ENCODE measurements at regions not wholly inside any gene's neighbourhood (a gene's known extent, or its start where the extent isn't known, plus 50 kb on each side); places are given as distances from the start of the nearest gene placed in this dataset.

GRCh38 chr5:7047511-7048261 is 334.5 kb downstream of the TENT4A start:
- Histone ChIP-seq H3K9ac (replicated peaks in 1 of 4; ENCODE audit: extremely low read depth in 1 of 4, low read depth in 3 of 4, low read length in 3 of 4) (no peak overlapping the region), H4K91ac (replicated peaks; ENCODE audit: insufficient read length, low read length) (no peak overlapping the region), H3K4me1 (replicated peaks in 1 of 4; ENCODE audit: control insufficient read depth in 3 of 4, insufficient read depth in 4 of 4, low read length in 3 of 4) (no peaks in the 10 kb centered on the region), H2BK5ac (ENCODE audit: low read depth, low read length) (no peak overlapping the region), H2BK20ac (ENCODE audit: low read length) (no peak overlapping the region), H2BK15ac (ENCODE audit: low read length) (no peak overlapping the region), H4K8ac (ENCODE audit: extremely low read depth, insufficient read depth, low read length) (no peak overlapping the region), H2AFZ (ENCODE audit: low read length) (no peak overlapping the region), H4K5ac (ENCODE audit: insufficient read length, low read depth, low read length) (no peak overlapping the region), H3K9me3 (ENCODE audit: insufficient read depth in 2 of 2, low read depth in 1 of 2, low read length in 1 of 2) (no peaks in the 10 kb centered on the region), H2AK5ac (ENCODE audit: low read depth, low read length) (no peak overlapping the region), H3K27ac (ENCODE audit: low read depth, low read length) (no peak overlapping the region), H3K36me3 (ENCODE audit: control insufficient read depth in 2 of 4, insufficient read depth in 4 of 4, low read length in 3 of 4) (no peaks in the 10 kb centered on the region), H2BK120ac (replicated peaks; ENCODE audit: low read depth, low read length) (no peak overlapping the region), H2BK12ac (ENCODE audit: low read depth, low read length) (no peak overlapping the region), H3K79me1 (ENCODE audit: low read depth, low read length) (no peaks in the 10 kb centered on the region), H3K4me2 (ENCODE audit: insufficient read depth in 1 of 2, low read depth in 2 of 2, low read length in 2 of 2) (no peak overlapping the region), H3K23me2 (ENCODE audit: low read depth, low read length) (no peaks in the 10 kb centered on the region), H3K27me3 (replicated peaks in 1 of 4; ENCODE audit: control insufficient read depth in 3 of 4, extremely low read depth in 1 of 4, insufficient read depth in 3 of 4, low read length in 3 of 4) (no peaks in the 10 kb centered on the region), H3K79me2 (ENCODE audit: control insufficient read depth in 1 of 2, insufficient read depth in 2 of 2, low read length in 2 of 2) (no peaks in the 10 kb centered on the region), H3K4me3 (ENCODE audit: extremely low read depth in 1 of 4, insufficient read depth in 2 of 4, low read depth in 3 of 4, low read length in 4 of 4) (no peak overlapping the region), H3K4ac (replicated peaks; ENCODE audit: insufficient read length, low read depth, low read length) (no peak overlapping the region), H3K56ac (replicated peaks; ENCODE audit: insufficient read length, low read depth, low read length) (no peak overlapping the region), H3K18ac (ENCODE audit: extremely low read depth, low read length) (no peak overlapping the region), H3K14ac (ENCODE audit: insufficient read length) (no peak overlapping the region), H4K20me1 (replicated peaks in 1 of 2; ENCODE audit: control insufficient read depth in 1 of 2, insufficient read depth in 2 of 2, low read length in 2 of 2) (no peaks in the 10 kb centered on the region), H3K23ac (ENCODE audit: insufficient read length) (no peak overlapping the region)
- FAIRE-seq = no peak
- DNase-seq (ENCODE audit: low read depth in 1 of 2, low spot score in 2 of 2) = no peak
- ChIA-PET POLR2A (ENCODE audit: partially characterized antibody) (interaction anchor here (0.6 kb wide), 1 partner anchor 40 kb away, joined by 3 read pairs; no protein-coding TSS in a partner anchor), CTCF (ENCODE audit: partially characterized antibody) (no interaction called here)
- 86% methylated on average over 7 of the region's 7 CpGs; no CpG with 5 or more reads in 1 of the 2 experiments for WGBS, 2 experiments (ENCODE audit: extremely low coverage in 1 of 2, insufficient coverage in 1 of 2, insufficient read length in 1 of 2, insufficient replicate concordance in 2 of 2, low coverage in 1 of 2, low lambda C conversion rate in 2 of 2, missing lambda C conversion rate in 1 of 2)
- TF ChIP-seq, protein P1, sequence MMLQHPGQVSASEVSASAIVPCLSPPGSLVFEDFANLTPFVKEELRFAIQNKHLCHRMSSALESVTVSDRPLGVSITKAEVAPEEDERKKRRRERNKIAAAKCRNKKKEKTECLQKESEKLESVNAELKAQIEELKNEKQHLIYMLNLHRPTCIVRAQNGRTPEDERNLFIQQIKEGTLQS (IDR thresholded peaks at IDR 0.05; ENCODE audit: insufficient read depth, low read depth, low read length) = no peak
- TF ChIP-seq CTCF (IDR thresholded peaks at IDR 0.05; ENCODE audit: control extremely low read depth in 1 of 3, insufficient read depth in 1 of 3, low read depth in 1 of 3, low read length in 3 of 3) = no peak
- TF ChIP-seq ASH2L (IDR thresholded peaks at IDR 0.05; ENCODE audit: low read length) = no peak
- TF ChIP-seq SP1 (IDR thresholded peaks at IDR 0.05; ENCODE audit: low read depth, low read length) = no peak
- no peak for TF ChIP-seq TEAD4 (IDR thresholded peaks at IDR 0.05; ENCODE audit: low read depth, low read length)
- TF ChIP-seq EGR1 (IDR thresholded peaks at IDR 0.05; ENCODE audit: borderline replicate concordance, low read depth, low read length) = no peak
- TF ChIP-seq POLR2AphosphoS5 (IDR thresholded peaks at IDR 0.05; ENCODE audit: low read depth, low read length) = no peak
- TF ChIP-seq TAF1 (IDR thresholded peaks at IDR 0.05; ENCODE audit: low read depth, low read length) = no peak
- TF ChIP-seq ZNF274 (IDR thresholded peaks at IDR 0.05; ENCODE audit: borderline replicate concordance, extremely low read depth, low read length) = no peak
- TF ChIP-seq BRCA1 (IDR thresholded peaks at IDR 0.05; ENCODE audit: low read depth, low read length) = no peak

Data from H1 (cell line).